NCI-H69 (cell line): ENCODE measurements at regions not wholly inside any gene's neighbourhood (a gene's known extent, or its start where the extent isn't known, plus 50 kb on each side); places are given as distances from the start of the nearest gene placed in this dataset.

Source experiments
- DNase-seq: peaks from one replicate; lab custom pipeline; 2025; lab: John Stamatoyannopoulos, UW

- no peak for DNase-seq
Observed at GRCh38 chr2:150903055-150903454, 358.6 kb downstream of the RBM43 start.

- DNase-seq = no peak
Observed at GRCh38 chr2:150900913-150901312, 360.8 kb downstream of the RBM43 start.

GRCh38 chr2:150895968-150896367 is 365.7 kb downstream of the RBM43 start:
- no peak for DNase-seq

- no peak for DNase-seq
Observed at GRCh38 chr2:150889141-150889540, 372.5 kb downstream of the RBM43 start.

GRCh38 chr2:150888337-150888736 is 373.3 kb downstream of the RBM43 start:
- no peak for DNase-seq

GRCh38 chr2:150887926-150888325 is 373.7 kb downstream of the RBM43 start:
- DNase-seq = no peak

- no peak for DNase-seq
Observed at GRCh38 chr2:150885774-150886386, 375.8 kb downstream of the RBM43 start.

- DNase-seq = no peak
Observed at GRCh38 chr2:150885236-150885635, 376.4 kb downstream of the RBM43 start.

- no peak for DNase-seq
Observed at GRCh38 chr2:150883613-150883895, 378.1 kb downstream of the RBM43 start.

- no peak for DNase-seq
Observed at GRCh38 chr2:150882751-150883612, 378.7 kb downstream of the RBM43 start.

- DNase-seq = no peak
Observed at GRCh38 chr2:150880986-150881385, 380.7 kb downstream of the RBM43 start.

GRCh38 chr2:150878356-150878755 is 383.3 kb downstream of the RBM43 start:
- DNase-seq = no peak

GRCh38 chr2:150876251-150876950 is 385.3 kb downstream of the RBM43 start:
- DNase-seq = peak; percentile 55

GRCh38 chr2:150873396-150873772 is 385.9 kb upstream of the RND3 start:
- no peak for DNase-seq

- DNase-seq = peak; percentile 1
Observed at GRCh38 chr2:150872756-150873395, 385.4 kb upstream of the RND3 start.

GRCh38 chr2:150866431-150866830 is 379.0 kb upstream of the RND3 start:
- peak; percentile 5 for DNase-seq

GRCh38 chr2:150863691-150864090 is 376.2 kb upstream of the RND3 start:
- DNase-seq = no peak

GRCh38 chr2:150860301-150860700 is 372.8 kb upstream of the RND3 start:
- peak; percentile 75 for DNase-seq

- DNase-seq = peak; percentile 33
Observed at GRCh38 chr2:150859877-150860276, 372.4 kb upstream of the RND3 start.

GRCh38 chr2:150859162-150859561 is 371.7 kb upstream of the RND3 start:
- DNase-seq = peak; percentile 78

GRCh38 chr2:150858382-150858781 is 370.9 kb upstream of the RND3 start:
- peak; percentile 0 for DNase-seq

- no peak for DNase-seq
Observed at GRCh38 chr2:150856596-150857281, 369.3 kb upstream of the RND3 start.
